Neural progenitor cell (in vitro differentiated cells): ENCODE measurements at regions not wholly inside any gene's neighbourhood (a gene's known extent, or its start where the extent isn't known, plus 50 kb on each side); places are given as distances from the start of the nearest gene placed in this dataset.

ENCODE experiments used
- EZH2phosphoT487 ChIP-seq: fragments of 200-600 bp; sonication (generic); IDR thresholded peaks from 2 replicates; pipeline ENCODE4 v1.6.1; 2017; ENCODE audit warnings: antibody characterized with exemption
- TF ChIP-seq, protein P1 (sequence below): fragments of 200-600 bp; sonication (generic); IDR thresholded peaks from 2 replicates; pipeline ENCODE4 v1.5.1; 2017; ENCODE audit warnings: antibody characterized with exemption, mild to moderate bottlenecking

DNA sequence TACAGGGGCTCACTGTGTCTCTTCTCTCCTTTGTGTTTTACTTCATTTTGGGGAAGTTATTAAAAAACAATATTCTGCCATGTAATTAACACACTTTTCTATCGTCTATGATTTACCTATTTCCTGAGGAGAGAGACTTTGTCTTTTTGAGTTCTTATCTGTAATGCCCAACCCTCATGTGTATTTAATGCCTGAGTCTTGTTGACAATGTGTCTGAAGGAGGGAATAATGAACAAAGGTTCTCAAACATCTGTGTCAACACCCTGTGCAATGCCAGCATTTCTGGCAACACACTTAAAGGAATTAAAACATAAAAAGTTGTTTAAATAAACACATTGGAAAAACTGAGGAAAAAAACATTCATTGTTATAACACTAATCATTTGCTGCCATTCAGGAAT is 147.1 kb downstream of the SLC15A5 start:
- TF ChIP-seq, protein P1, sequence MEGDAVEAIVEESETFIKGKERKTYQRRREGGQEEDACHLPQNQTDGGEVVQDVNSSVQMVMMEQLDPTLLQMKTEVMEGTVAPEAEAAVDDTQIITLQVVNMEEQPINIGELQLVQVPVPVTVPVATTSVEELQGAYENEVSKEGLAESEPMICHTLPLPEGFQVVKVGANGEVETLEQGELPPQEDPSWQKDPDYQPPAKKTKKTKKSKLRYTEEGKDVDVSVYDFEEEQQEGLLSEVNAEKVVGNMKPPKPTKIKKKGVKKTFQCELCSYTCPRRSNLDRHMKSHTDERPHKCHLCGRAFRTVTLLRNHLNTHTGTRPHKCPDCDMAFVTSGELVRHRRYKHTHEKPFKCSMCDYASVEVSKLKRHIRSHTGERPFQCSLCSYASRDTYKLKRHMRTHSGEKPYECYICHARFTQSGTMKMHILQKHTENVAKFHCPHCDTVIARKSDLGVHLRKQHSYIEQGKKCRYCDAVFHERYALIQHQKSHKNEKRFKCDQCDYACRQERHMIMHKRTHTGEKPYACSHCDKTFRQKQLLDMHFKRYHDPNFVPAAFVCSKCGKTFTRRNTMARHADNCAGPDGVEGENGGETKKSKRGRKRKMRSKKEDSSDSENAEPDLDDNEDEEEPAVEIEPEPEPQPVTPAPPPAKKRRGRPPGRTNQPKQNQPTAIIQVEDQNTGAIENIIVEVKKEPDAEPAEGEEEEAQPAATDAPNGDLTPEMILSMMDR: no peak
- no peak for TF ChIP-seq EZH2phosphoT487
